Lower leg skin (tissue), 4 donors: ENCODE measurements at regions not wholly inside any gene's neighbourhood (a gene's known extent, or its start where the extent isn't known, plus 50 kb on each side); places are given as distances from the start of the nearest gene placed in this dataset.

Experiments
- DNase-seq, 2 donors: peaks; one replicate each; pipeline ENCODE4 v3.0.0-alpha.2; 2019; ENCODE audit warnings: low spot score in 2 of 2
- H3K4me3 ChIP-seq: fragments of 200-600 bp; sonication (generic); 2 replicates; pipeline ENCODE4 v1.5.1; 2017; ENCODE audit warnings: mild to moderate bottlenecking, low read depth; ENCODE audit not compliant: poor library complexity, severe bottlenecking
- POLR2A ChIP-seq, 2 donors: fragments of 450-650 bp; IDR thresholded peaks; one replicate each; pipeline ENCODE4 v1.6.1; 2016 to 2017; ENCODE audit warnings: antibody characterized with exemption in 2 of 2, mild to moderate bottlenecking in 1 of 2, moderate library complexity in 1 of 2
- WGBS, 2 donors: methylation state at CpG; one replicate each; pipeline ENCODE4 v1.1.5; 2018; 5-methylcytosine and 5-hydroxymethylcytosine counted together
- intact Hi-C: fragments of 100-400 bp; cut with DNase I; formaldehyde crosslinking; loops from one replicate; pipeline ENCODE4 v1.15.0; 2023; ENCODE audit warnings: low total_unique reads
- TF ChIP-seq, protein P1 (sequence below), 3 donors: fragments of 450-650 bp; IDR thresholded peaks; one replicate each; pipeline ENCODE4 v1.5.1; 2016; ENCODE audit warnings: antibody characterized with exemption in 3 of 3, mild to moderate bottlenecking in 3 of 3, moderate library complexity in 2 of 3

DNA sequence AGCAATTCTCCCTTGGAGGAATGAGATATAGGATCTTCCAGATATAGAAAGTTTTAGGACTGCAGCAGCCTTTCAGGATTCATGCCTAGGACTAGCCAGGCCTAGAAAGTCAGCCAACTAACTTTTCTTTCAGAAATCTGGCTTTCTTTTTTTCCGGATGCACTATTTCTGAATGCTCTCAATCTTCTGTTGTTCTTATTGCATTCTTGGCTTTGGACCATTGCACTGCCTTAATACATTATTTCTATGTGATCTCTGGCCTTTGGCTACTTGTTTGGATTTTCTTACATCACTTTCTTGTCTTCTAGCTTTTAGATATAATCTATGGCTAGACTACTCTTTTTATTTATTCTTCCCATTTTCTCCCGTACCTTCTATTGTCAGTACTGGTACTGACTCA, 813.1 kb upstream of the HTR2C start:
- no peak overlapping the region for H3K4me3 ChIP-seq
- TF ChIP-seq, protein P1, sequence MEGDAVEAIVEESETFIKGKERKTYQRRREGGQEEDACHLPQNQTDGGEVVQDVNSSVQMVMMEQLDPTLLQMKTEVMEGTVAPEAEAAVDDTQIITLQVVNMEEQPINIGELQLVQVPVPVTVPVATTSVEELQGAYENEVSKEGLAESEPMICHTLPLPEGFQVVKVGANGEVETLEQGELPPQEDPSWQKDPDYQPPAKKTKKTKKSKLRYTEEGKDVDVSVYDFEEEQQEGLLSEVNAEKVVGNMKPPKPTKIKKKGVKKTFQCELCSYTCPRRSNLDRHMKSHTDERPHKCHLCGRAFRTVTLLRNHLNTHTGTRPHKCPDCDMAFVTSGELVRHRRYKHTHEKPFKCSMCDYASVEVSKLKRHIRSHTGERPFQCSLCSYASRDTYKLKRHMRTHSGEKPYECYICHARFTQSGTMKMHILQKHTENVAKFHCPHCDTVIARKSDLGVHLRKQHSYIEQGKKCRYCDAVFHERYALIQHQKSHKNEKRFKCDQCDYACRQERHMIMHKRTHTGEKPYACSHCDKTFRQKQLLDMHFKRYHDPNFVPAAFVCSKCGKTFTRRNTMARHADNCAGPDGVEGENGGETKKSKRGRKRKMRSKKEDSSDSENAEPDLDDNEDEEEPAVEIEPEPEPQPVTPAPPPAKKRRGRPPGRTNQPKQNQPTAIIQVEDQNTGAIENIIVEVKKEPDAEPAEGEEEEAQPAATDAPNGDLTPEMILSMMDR (IDR thresholded peaks at IDR 0.05) = no peak
- no peak for TF ChIP-seq POLR2A (IDR thresholded peaks at IDR 0.05)
- 68 to 89% methylated on average over 2 of the region's 2 CpGs for WGBS, 2 donors
- DNase-seq = no peak
- intact Hi-C loops = no loop called here

GRCh38 chrX:113770071-113770470, 813.8 kb upstream of the HTR2C start:
- no peak for DNase-seq
- WGBS, 2 donors = 57 to 59% methylated on average over 4 of the region's 4 CpGs
- intact Hi-C loops = no loop called here
- TF ChIP-seq POLR2A (IDR thresholded peaks at IDR 0.05) = no peak
- TF ChIP-seq, protein P1 (IDR thresholded peaks at IDR 0.05) = no peak
- no peak overlapping the region for H3K4me3 ChIP-seq

- no peak overlapping the region for H3K4me3 ChIP-seq
- WGBS, 2 donors = 62 to 76% methylated on average over 2 of the region's 2 CpGs
These were observed 824.5 kb upstream of the HTR2C start for GRCh38 chrX:113759422-113759821.

GRCh38 chrX:113747274-113747973, 836.5 kb upstream of the HTR2C start:
- intact Hi-C loops = no loop called here
- H3K4me3 ChIP-seq = no peak overlapping the region
- no peak for DNase-seq
- no peak for TF ChIP-seq POLR2A (IDR thresholded peaks at IDR 0.05)
- TF ChIP-seq, protein P1 (IDR thresholded peaks at IDR 0.05) = no peak
- WGBS, 2 donors = 45 to 53% methylated on average over 1 of the region's 1 CpG

More at GRCh38 chrX:113759422-113759821, 824.5 kb upstream of the HTR2C start:
- intact Hi-C loops = no loop called here
- DNase-seq = no peak
- TF ChIP-seq, protein P1 (IDR thresholded peaks at IDR 0.05) = no peak
- TF ChIP-seq POLR2A (IDR thresholded peaks at IDR 0.05) = no peak

- intact Hi-C loops = no loop called here
- no peak for DNase-seq
- TF ChIP-seq POLR2A (IDR thresholded peaks at IDR 0.05) = no peak
- TF ChIP-seq, protein P1 (IDR thresholded peaks at IDR 0.05) = no peak
- no peak overlapping the region for H3K4me3 ChIP-seq
- 73 to 90% methylated on average over 1 of the region's 1 CpG for WGBS, 2 donors
These were observed 840.8 kb upstream of the HTR2C start for GRCh38 chrX:113743069-113743468.

GRCh38 chrX:113741744-113742143, 842.1 kb upstream of the HTR2C start:
- H3K4me3 ChIP-seq = no peak overlapping the region
- 21 to 26% methylated on average over 2 of the region's 2 CpGs for WGBS, 2 donors
- intact Hi-C loops = no loop called here
- no peak for DNase-seq
- TF ChIP-seq, protein P1 (IDR thresholded peaks at IDR 0.05) = no peak
- TF ChIP-seq POLR2A (IDR thresholded peaks at IDR 0.05) = no peak
